ES-I3 (cell line): ENCODE measurements at regions not wholly inside any gene's neighbourhood (a gene's known extent, or its start where the extent isn't known, plus 50 kb on each side); places are given as distances from the start of the nearest gene placed in this dataset.
"Not testable (repeated sequence)": the region's sequence is repeated elsewhere in the genome, so short reads cannot be mapped to it uniquely, and the experiment has no call there.

Experiments used
- H3K36me3 ChIP-seq: 2 replicates; pipeline ENCODE4 v1.6.1; 2013; ENCODE audit warnings: mild to moderate bottlenecking, low read length, control low read depth, moderate library complexity; ENCODE audit not compliant: insufficient read depth
- H3K4me1 ChIP-seq: 2 replicates; pipeline ENCODE4 v1.6.1; 2013; ENCODE audit warnings: mild to moderate bottlenecking, control low read depth, low read length; ENCODE audit not compliant: insufficient read depth
- H3K9ac ChIP-seq: 2 replicates; pipeline ENCODE4 v1.6.1; 2013; ENCODE audit warnings: low read depth, mild to moderate bottlenecking, low read length, moderate library complexity
- H3K9me3 ChIP-seq: 2 replicates; pipeline ENCODE4 v1.6.1; 2013; ENCODE audit warnings: mild to moderate bottlenecking, low read length, moderate library complexity; ENCODE audit not compliant: control insufficient read depth, insufficient read depth

DNA sequence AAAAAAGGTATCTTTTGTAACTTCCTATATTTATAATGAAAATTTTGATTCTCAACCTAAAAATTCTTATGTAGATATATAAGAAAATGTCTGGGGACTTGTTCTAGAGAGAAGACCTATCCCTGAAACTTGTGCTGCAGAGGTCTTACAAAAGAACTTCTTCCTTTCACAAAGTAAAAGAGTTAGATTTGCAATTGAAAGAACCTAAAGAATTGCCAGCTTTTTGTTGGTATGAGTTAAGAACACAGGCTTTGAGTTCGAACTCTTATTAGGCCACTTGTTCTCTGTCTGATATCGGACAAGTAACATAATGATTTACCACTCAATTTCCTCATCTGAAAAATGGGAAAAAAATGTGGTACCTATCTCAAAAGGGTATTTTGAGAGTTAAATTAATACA is 162.0 kb upstream of the LAMA2 start:
- Histone ChIP-seq H3K9ac (no peak overlapping the region), H3K4me1 (peaks cover 41% of the 10 kb centered on the region), H3K36me3 (no peaks in the 10 kb centered on the region), H3K9me3 (no peaks in the 10 kb centered on the region)

DNA sequence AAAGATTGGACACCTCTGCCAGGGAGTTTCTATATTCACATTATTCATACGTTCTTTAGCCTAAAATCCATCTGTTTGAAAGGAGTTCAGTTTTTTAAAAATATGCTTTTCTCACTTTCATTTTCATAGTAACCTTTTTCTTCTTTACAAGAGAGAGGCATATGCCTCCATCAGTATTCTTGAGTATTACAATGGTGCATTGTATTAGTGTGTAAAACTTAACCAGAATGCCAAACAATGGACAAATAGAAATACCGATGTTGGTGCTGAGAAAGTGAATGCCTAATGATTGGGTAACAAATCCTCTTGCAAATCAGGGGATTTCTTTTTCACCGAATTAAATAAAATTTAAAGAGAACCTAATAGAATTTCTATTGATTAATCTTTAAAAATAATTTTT is 163.2 kb upstream of the LAMA2 start:
- no peaks in the 10 kb centered on the region for H3K9me3 ChIP-seq
- no peak overlapping the region for H3K9ac ChIP-seq
- H3K4me1 ChIP-seq = peaks cover 31% of the 10 kb centered on the region
- no peaks in the 10 kb centered on the region for H3K36me3 ChIP-seq

DNA sequence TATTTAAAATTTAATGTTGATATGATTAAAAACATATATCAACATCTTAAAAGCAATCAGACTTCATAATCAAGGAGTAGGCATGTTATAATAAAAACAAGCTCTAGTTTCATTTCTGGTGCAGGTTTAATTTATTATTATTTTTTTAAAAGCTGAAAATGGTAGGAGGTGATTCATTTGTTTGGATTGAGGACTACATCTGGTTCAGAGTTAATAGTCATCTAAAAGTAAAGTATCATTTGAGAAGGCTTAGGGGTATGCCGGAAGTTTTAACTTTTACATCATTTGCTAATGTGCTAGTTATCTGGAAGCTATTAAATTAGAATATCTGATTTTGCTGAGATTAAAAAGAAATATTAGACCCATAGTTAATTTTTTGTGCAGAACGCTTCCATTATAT is 169.5 kb upstream of the LAMA2 start:
- H3K9ac ChIP-seq = no peak overlapping the region
- no peaks in the 10 kb centered on the region for H3K9me3 ChIP-seq
- no peaks in the 10 kb centered on the region for H3K36me3 ChIP-seq
- no peaks in the 10 kb centered on the region for H3K4me1 ChIP-seq

DNA sequence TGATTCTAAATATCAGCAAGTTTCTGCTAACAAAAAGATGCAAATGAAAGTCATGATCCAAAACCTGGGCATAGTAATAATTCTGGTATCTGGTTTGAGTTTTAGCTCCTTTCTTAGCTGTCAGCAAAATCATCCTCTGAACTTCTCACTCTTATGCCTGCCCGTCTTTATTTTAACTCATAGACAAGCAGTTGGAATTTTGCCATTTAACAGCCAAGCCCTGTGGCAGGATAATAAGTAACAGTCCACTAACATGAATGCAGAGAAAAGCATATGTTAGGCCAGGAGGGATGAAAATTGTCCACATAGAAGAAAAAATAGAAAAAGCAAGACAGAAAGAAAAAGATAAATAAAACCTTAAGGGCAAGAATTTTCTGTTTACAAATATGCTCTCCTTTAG is 170.0 kb upstream of the LAMA2 start:
- no peaks in the 10 kb centered on the region for H3K36me3 ChIP-seq
- H3K9ac ChIP-seq = no peak overlapping the region

DNA sequence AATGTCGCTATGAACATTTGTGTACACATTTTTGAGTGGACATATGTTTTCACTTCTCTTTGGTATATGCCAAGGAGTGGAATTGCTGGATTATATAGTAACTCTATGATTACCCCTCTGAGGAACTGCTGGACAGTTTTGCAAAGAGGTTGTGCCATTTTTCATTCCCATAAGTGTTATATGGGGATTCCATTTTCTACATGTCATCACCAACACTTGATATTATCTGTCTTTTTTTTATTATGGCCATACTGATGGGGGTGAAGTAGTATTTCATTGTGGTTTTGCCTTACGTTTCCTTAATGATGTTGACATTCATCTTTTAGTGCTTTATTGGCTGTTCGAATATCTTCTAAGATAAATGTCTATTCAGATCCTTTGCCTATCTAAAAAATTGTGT is 171.8 kb upstream of the LAMA2 start:
- no peaks in the 10 kb centered on the region for H3K36me3 ChIP-seq
- no peak overlapping the region for H3K9ac ChIP-seq
- H3K4me1 ChIP-seq = no peaks in the 10 kb centered on the region
- H3K9me3 ChIP-seq = no peaks in the 10 kb centered on the region

More for the DNA sequence above, 170.0 kb upstream of the LAMA2 start:
- H3K9me3 ChIP-seq = no peaks in the 10 kb centered on the region
- H3K4me1 ChIP-seq = no peaks in the 10 kb centered on the region

DNA sequence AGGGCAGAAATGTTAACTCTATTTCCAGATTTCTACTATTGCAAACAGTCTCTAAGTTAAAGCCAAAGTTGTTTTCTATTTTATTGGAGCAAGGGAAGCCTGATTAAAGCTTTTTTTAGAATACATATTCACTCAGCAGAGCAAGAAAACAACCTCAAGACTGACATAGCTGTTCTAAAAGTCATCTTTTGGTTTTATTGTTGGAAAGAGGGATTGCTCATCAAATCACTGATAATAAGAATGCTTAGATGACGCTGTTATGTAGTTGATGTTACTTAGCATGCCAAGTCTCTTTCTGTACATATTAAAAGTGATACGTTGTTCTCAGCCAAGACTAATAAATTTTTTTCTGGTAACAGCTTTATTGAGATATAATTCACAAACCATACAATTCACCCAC is 172.6 kb upstream of the LAMA2 start:
- no peak overlapping the region for H3K9ac ChIP-seq
- no peaks in the 10 kb centered on the region for H3K4me1 ChIP-seq

DNA sequence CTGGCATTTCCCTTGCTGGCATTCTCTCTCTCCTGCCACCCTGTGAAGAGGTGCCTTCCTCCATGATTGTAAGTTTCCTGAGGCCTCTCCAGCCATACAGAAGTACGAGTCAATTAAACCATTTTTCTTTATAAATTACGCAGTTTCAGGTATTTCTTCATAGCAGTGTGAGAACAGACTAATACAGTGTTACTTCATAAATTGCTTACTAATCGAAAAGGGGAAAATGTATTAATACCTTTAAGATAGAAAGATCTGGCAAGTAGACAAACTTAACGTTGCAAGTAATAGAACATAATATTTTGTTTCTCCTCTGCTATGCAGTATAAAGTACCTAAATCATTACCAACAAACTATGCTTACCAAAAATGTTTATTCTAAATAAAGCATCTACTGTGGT is 178.3 kb upstream of the LAMA2 start:
- H3K36me3 ChIP-seq = no peaks in the 10 kb centered on the region
- H3K4me1 ChIP-seq = no peaks in the 10 kb centered on the region
- H3K9ac ChIP-seq = no peak overlapping the region
- H3K9me3 ChIP-seq = no peaks in the 10 kb centered on the region; the same call in 1 of the 2 replicates

More for the DNA sequence above, 172.6 kb upstream of the LAMA2 start:
- H3K36me3 ChIP-seq = no peaks in the 10 kb centered on the region
- no peaks in the 10 kb centered on the region; the same call in 1 of the 2 replicates for H3K9me3 ChIP-seq

DNA sequence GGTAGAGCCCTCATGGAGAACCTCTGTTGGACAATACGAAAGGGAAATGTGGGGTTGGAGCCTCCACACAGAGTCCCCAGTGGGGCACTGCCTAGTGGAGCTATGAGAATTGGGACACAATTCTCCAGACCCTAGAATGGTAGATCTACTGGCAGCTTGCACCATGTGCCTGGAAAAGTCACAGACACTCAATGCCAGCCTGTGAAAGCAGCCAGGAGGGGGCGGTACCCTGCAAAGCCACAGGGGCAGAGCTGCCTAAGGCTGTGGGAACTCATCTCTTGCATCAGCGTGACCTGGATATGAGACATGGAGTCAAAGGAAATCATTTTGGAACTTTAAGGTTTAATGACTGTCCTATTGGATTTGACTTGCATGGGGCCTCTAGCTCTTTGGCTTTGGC is 179.1 kb upstream of the LAMA2 start:
- H3K9me3 ChIP-seq, H3K4me1 ChIP-seq, H3K36me3 ChIP-seq, H3K9ac ChIP-seq: not testable (repeated sequence)

DNA sequence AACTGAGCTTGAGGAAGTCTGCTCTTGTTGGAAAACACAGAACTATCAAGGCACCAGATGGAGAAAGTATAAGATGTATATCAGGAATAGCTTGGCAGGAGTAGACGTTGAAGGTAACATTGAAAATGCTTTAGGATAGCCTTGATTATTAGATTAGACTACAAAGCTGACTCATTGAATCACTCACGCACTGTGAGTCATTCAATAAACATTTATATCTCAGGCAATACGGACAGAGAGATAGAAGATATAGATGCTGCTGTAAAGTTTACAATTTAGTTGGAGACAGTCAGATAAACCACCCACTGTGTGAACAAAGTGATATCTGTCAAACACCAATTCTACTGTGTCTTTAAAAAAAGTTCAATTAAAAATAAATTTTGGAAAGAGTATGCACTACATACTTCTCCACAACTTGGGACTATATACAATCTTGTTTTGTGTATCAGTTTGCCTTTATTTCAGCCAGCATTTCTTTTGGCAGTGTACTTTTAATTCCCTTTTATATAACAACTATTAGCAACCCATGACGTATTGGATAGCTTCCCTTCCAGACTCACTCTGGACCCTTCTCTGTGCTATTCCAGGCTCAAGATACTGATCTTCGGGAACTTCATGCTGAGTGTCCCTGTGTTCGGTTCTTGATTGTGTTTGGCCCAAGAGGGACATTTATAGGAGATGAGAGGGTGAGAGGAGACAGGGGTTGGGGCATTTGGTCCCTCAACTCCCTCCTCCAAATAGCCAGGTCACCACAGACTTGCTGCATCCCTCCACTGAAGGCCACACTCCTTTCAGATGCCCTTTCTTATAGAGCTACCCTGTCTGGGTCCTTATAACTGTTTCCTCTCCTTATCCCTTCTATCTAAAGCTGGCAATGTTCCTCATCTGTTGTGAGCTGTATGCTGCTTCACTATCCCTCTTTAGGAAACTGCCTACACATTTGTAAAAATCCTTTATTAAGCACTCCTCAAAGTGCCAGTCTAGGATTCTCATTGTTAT is 176.6 kb upstream of the PTPRK start:
- H3K9me3 ChIP-seq = no peaks in the 10 kb centered on the region
- H3K9ac ChIP-seq = no peak overlapping the region
- no peaks in the 10 kb centered on the region for H3K4me1 ChIP-seq
- no peaks in the 10 kb centered on the region for H3K36me3 ChIP-seq

DNA sequence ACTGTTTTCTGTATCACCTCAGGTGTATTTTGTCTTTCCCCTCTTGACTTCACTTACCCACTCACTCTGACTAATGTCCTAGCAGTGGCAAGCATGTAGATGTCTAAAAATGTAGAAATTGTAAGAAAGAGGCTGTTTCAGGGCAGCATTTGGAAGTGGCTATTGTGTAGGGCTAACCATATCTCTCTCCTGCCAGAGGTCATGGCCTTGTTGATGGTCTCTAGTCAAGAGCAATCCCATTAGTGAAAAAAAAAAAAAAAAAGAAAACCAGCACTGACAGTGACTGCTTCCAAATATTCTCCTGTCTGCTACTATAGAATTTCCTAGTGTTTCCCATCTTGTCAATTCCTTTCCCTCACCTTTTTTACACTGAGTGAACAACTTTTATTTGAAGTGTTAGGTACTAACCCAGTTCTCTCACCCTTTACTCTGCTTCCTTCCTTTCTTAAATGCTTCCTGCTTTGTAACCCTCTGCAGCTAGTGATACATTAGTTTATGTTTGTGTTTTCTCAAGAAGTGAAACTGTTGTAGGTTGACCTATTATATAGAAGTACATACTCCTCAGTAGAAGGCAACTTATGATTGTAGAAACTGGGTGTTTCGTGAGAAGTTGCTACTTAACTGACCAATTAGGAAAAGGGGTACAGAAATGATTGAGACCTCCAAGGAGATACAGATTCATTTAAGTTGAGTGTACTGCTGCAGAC is 174.1 kb upstream of the PTPRK start:
- Histone ChIP-seq H3K36me3 (no peaks in the 10 kb centered on the region), H3K9ac (no peak overlapping the region), H3K4me1 (no peaks in the 10 kb centered on the region), H3K9me3 (no peaks in the 10 kb centered on the region)

DNA sequence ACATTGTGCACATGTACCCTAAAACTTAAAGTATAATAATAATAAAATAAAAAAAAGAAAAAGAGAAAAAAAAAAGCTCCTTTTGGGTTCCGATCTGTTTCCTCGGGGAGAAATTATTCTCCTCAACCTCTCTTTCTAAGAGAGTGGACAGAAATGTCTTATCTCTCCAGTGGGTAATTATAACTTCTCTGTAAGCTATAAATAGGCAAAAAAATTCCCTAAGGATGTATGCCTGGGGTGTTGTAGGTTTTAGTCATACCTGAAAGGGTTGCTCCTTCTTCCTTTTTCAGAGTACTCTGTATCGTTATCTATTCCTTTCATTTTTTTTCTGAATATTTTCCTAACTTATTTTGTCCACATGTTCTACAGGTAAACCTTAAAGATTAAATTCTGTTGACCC is 169.7 kb upstream of the PTPRK start:
- no peaks in the 10 kb centered on the region for H3K9me3 ChIP-seq
- H3K4me1 ChIP-seq = no peaks in the 10 kb centered on the region
- H3K9ac ChIP-seq = no peak overlapping the region
- no peaks in the 10 kb centered on the region for H3K36me3 ChIP-seq

DNA sequence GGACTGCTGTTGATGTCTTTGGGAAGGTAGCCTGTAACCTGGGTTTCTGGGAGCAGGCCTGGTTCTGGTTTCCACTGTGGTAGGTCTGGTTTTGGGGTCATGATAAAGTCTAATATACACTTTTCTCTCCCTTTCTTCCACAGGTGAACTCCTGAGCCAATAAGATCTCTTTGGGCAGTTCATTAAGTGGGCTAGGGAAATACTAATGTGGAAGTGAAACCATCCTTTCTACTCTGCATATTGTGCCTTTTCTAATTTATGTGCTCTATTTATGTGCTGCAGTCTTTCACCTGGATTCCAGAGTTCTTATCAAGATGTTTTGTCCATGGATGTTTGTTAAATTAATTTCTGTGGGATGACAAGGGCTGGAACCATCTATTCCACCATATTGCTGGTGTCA is 165.7 kb upstream of the PTPRK start:
- H3K9ac ChIP-seq = no peak overlapping the region
- H3K9me3 ChIP-seq = no peaks in the 10 kb centered on the region
- no peaks in the 10 kb centered on the region for H3K36me3 ChIP-seq
- no peaks in the 10 kb centered on the region for H3K4me1 ChIP-seq

DNA sequence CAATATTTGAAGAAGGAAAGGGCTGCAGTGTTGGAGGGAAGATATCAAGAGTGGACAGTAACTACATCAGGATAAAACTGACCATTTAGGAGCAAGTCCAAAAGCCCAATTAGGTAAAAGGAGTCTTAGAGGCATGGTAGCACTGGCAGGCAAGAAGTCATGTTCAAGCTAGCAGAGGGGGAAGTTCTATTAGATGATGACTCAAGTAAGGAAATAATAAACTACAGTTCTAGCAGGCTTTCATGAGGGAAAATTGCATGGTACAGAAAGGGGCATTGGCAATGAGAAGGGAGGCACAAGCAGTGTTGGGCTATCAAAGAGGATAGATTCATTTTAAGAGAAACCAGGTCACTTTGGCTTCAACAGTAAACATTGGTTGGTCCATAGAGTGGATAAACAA is 156.1 kb upstream of the PTPRK start:
- H3K9ac ChIP-seq = no peak overlapping the region
- H3K36me3 ChIP-seq = no peaks in the 10 kb centered on the region
- H3K4me1 ChIP-seq = no peaks in the 10 kb centered on the region
- H3K9me3 ChIP-seq = no peaks in the 10 kb centered on the region

DNA sequence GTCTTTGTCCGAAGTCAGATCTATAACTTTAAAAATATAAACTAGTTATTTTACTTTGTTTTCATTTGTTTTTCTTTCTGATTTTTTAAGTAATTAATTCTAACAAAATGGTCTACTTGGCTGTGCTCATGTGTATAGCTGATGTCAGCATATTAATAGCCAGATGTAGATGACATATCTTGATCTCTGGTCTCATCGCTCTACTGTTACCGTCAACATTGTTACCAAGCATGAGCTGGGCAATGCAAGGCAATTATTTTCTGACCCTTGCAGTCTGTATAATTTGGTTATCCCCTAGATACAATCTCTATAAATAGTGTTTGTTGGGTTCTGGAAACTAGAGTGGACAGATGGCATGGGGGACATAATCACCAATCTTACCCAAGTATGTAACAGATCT is 151.6 kb upstream of the PTPRK start:
- Histone ChIP-seq H3K9me3 (no peaks in the 10 kb centered on the region), H3K9ac (no peak overlapping the region), H3K4me1 (no peaks in the 10 kb centered on the region)

DNA sequence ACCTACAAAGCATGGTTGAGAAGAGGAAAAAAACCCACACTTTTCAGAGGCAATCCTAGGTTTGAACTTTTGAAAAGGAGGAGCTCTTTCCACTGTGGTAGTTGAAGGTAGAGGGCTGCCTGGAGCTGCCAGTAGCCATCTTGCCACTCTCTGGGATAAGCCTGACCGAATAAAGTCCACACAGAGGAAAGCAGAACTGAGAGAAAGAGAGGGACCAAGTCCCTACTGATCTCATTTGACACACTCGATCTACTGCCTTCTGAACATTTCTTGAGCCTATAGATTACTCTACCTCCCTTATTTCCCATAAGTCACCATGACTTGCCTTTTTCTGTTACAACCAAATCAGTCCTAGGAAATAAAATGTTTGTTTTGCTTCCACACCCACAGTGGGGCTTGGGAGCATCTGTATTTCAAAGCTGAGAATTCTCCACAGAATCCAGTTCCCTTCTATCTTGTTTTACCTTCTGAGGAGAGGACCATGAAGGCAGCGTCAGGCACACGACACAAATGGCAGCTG is 147.0 kb upstream of the PTPRK start:
- H3K9ac ChIP-seq = no peak overlapping the region
- no peaks in the 10 kb centered on the region for H3K9me3 ChIP-seq
- no peaks in the 10 kb centered on the region for H3K36me3 ChIP-seq
- no peaks in the 10 kb centered on the region for H3K4me1 ChIP-seq

More for the DNA sequence above, 151.6 kb upstream of the PTPRK start:
- no peaks in the 10 kb centered on the region for H3K36me3 ChIP-seq
